ENCODE measurements at regions not wholly inside any gene's neighbourhood (a gene's known extent, or its start where the extent isn't known, plus 50 kb on each side); places are given as distances from the start of the nearest gene placed in this dataset.

DNA sequence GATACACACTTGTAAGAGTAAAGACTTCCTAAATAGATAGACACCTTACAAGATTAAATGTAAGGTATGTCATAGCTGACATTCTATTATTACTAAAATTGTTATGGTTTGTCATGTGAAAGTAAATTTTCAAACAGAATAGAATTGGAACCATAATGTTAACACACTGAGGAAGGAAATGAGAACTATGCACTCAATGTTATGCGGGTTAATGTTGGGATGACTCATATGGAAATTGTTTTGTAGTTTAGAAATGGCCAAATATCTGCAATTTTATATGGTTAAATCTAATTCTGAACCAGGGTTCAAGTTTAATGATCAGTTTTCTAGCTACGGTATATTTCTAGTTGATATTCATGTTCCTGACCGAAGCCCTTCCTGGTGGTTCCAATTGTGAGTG is 214.2 kb upstream of the ADO start:
- no peak for TF ChIP-seq POLR2AphosphoS5 (IDR thresholded peaks at IDR 0.05; ENCODE audit: low read depth, low read length)
- TF ChIP-seq POLR2A (IDR thresholded peaks at IDR 0.05; ENCODE audit: low read depth, low read length) = no peak
